Cardiac fibroblast (primary cell): ENCODE measurements at regions not wholly inside any gene's neighbourhood (a gene's known extent, or its start where the extent isn't known, plus 50 kb on each side); places are given as distances from the start of the nearest gene placed in this dataset.

Experiments used
- DNase-seq, 2 donors: peaks; one replicate each; pipeline versions ENCODE4 v3.0.0 to v3.0.0-alpha.2; 2010; ENCODE audit warnings: low read depth in 2 of 2
- H3K4me3 ChIP-seq, 2 donors: replicated peaks in 1 of 2; 1 replicate in 1 of 2; 2 replicates in 1 of 2; pipeline ENCODE4 v1.5.1; 2011; ENCODE audit warnings: low read depth in 2 of 2, low read length in 2 of 2, mild to moderate bottlenecking in 2 of 2, moderate library complexity in 1 of 2
- TF ChIP-seq, protein P1 (sequence below): IDR thresholded peaks from one replicate; pipeline ENCODE4 v1.5.1; 2011; ENCODE audit warnings: low read depth, mild to moderate bottlenecking, low read length, inconsistent platforms

GRCh38 chr2:139366681-139367080 lies 586.5 kb upstream of the NXPH2 start:
- DNase-seq: no peak
- no peak overlapping the region for H3K4me3 ChIP-seq
- TF ChIP-seq, protein P1, sequence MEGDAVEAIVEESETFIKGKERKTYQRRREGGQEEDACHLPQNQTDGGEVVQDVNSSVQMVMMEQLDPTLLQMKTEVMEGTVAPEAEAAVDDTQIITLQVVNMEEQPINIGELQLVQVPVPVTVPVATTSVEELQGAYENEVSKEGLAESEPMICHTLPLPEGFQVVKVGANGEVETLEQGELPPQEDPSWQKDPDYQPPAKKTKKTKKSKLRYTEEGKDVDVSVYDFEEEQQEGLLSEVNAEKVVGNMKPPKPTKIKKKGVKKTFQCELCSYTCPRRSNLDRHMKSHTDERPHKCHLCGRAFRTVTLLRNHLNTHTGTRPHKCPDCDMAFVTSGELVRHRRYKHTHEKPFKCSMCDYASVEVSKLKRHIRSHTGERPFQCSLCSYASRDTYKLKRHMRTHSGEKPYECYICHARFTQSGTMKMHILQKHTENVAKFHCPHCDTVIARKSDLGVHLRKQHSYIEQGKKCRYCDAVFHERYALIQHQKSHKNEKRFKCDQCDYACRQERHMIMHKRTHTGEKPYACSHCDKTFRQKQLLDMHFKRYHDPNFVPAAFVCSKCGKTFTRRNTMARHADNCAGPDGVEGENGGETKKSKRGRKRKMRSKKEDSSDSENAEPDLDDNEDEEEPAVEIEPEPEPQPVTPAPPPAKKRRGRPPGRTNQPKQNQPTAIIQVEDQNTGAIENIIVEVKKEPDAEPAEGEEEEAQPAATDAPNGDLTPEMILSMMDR: no peak

- TF ChIP-seq, protein P1: no peak
- DNase-seq: no peak
- no peak overlapping the region for H3K4me3 ChIP-seq
These were observed 585.0 kb upstream of the NXPH2 start for GRCh38 chr2:139365189-139365588.

DNA sequence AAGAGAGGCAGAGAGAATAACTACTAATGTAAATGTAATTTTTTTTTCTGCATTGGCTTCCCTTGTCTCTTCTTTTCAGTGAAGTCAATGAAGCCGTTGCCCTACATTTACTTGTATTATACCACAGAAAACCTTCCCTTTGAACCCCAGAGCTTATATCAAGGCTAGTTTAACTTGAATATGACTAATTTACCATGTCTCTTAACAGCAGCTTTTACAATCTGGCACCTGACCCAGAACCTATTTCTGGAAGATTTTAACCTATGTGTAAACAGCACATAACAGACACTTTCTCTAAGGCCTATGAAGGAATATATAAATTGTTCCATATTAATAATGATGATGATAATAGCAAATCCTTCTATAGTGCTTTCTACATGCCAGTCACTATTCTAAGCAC lies 580.5 kb upstream of the NXPH2 start:
- TF ChIP-seq, protein P1: no peak
- no peak for DNase-seq
- H3K4me3 ChIP-seq: no peak overlapping the region

GRCh38 chr2:139359818-139360217 lies 579.6 kb upstream of the NXPH2 start:
- TF ChIP-seq, protein P1: no peak
- DNase-seq: no peak
- H3K4me3 ChIP-seq: no peak overlapping the region

DNA sequence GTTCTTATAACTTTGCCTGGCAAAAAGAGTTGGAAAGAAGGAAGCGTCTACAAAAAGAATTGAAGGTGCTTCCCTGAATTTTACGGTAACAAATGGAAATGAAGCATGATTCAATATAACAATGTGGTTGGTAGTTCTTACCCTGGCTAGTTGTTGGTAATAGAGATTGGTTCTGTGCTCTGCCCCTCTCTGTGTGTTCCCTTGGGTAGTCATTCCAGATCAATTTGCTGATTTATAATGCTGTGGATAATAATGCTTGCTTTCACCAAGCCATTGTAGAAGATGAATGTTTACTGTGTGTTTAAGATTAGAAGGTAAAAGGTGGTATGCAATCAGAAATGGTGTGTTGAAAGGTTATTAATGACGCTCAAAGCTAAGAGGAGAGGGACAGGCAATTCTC lies 577.8 kb upstream of the NXPH2 start:
- TF ChIP-seq, protein P1: no peak
- no peak for DNase-seq
- no peak overlapping the region for H3K4me3 ChIP-seq

DNA sequence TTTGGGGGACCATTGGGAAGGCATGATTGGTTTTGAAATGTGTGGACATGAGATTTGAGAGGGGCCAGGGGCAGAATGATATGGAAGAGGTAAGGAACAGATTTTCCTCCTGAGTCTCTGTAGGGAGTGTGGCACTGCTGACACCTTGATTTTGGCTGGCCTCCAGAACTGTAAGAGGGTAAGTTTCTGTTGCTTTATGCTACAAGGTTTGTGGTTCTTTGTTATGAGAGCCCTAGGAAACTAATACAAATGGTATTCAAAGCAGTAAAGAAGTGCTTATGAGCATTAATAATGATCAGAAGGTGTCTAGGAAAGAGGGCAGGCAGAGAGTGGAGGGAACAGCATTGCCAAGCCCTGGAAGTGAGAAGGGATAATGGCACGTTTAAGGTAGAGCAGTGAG lies 574.3 kb upstream of the NXPH2 start:
- no peak for DNase-seq
- H3K4me3 ChIP-seq: no peak overlapping the region
- TF ChIP-seq, protein P1: no peak

- H3K4me3 ChIP-seq: no peak overlapping the region
- TF ChIP-seq, protein P1: no peak
- DNase-seq: no peak
These were observed 573.7 kb upstream of the NXPH2 start for GRCh38 chr2:139353874-139354273.
